Erythroblast (primary cell): ENCODE measurements at regions not wholly inside any gene's neighbourhood (a gene's known extent, or its start where the extent isn't known, plus 50 kb on each side); places are given as distances from the start of the nearest gene placed in this dataset.
"Not testable (repeated sequence)": the region's sequence is repeated elsewhere in the genome, so short reads cannot be mapped to it uniquely, and the experiment has no call there.

Experiments
- GATA1 ChIP-seq: IDR thresholded peaks from 2 replicates; pipeline ENCODE4 v1.6.1; 2011; ENCODE audit warnings: low read depth, mild to moderate bottlenecking, control low read depth, low read length, moderate library complexity
- POLR2A ChIP-seq: IDR thresholded peaks from 2 replicates; pipeline ENCODE4 v1.6.1; 2011; ENCODE audit warnings: mild to moderate bottlenecking, low read length

GRCh38 chr3:75260975-75261374, 403.2 kb upstream of the FRG2C start:
- TF ChIP-seq POLR2A, GATA1: not testable (repeated sequence)
